GM19463 (cell line): ENCODE measurements at regions not wholly inside any gene's neighbourhood (a gene's known extent, or its start where the extent isn't known, plus 50 kb on each side); places are given as distances from the start of the nearest gene placed in this dataset.

ENCODE experiments used
- ATAC-seq: cut with Tn5 transposase; IDR thresholded peaks from one replicate; pipeline ENCODE4 v1.9.1; 2021; ENCODE audit warnings: mild to moderate bottlenecking, moderate library complexity; ENCODE audit not compliant: unreplicated experiment

DNA sequence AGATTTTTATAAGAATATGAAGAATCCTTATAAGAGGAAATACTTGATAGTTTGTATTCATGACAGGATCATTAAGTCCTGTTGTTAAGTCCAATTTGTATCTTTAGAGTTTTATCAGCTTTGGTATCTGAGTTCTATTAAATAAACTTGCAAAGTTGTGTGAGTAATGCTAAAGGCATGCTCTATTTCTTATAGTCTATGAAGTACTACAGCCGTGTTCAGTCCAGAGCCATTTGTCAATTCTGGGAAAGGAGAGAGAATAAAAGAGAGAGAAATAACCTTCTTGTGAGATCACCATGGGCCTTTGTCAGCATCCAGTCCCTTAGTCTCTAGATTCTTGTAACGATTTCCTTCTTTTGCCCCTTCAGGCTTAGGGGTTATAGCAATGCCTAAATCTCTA, 181.2 kb upstream of the POU3F2 start:
- ATAC-seq = no peak

GRCh38 chr6:98657764-98658163, 176.6 kb upstream of the POU3F2 start:
- no peak for ATAC-seq

- ATAC-seq = no peak
Measured at GRCh38 chr6:98669371-98669770, 165.0 kb upstream of the POU3F2 start.

GRCh38 chr6:98670045-98670746, 164.2 kb upstream of the POU3F2 start:
- no peak for ATAC-seq

DNA sequence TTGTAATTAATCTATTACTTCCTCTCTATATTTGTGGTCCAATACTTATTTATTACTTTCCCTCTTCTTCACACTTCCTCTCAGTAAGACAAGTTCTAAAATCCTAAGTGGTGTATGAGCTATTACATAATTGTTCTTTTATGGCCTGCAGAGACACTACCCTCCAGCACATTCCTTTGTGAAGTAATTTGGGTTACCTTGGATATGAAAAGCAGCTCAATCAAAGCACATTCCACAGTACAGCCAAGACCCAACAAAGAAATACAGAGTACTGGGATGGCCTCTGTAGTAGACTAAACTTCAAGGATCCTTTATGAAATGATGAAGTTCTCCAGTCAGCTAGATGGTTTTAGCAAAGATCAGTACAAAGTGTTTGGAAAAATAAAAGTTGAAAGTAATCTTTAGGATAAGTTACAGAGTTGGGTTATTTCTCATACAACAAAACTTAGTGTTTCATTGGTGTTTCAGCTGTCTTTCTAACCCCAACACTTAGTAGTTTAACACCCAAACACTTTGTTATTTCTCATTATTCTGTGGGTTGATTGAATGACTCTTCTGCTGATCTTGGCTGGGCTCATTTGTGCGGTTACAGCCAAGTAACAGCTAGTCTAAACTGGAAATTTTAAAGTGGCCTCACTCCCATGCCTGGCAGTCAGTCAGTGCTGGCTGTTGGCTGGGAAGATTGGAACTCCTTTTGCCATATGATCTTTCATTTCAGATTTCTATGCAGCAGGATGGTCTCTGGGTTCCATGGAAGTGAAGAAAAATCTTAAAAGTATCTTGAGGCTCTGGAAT, 161.5 kb upstream of the POU3F2 start:
- ATAC-seq = no peak

GRCh38 chr6:98678481-98678880, 155.9 kb upstream of the POU3F2 start:
- peak; percentile 70 for ATAC-seq

DNA sequence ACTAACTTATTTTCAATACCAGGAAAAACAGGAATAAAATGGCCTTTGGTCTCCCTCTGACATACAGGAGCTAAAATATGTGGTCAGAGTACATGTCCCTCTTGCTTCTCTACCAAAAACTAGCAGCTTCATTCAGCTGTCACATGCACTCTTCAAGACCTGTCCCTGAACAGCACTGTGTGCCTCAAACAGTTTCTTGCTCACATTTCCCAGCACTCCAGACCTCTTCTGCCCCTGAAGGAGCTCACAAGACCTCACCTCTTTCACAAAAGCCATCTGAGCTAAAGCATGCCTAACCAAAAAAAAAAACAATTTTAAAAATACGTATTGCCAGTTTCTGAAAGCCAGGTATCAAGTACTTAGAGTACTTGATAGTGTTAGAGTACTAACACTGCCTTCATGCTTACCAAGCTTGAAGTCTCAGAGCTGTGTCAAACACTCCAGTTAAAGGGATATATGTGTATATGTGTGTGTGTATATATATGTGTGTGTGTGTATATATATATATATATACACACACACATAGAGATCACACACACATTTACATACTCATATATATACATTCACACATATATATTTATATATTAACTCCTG, 148.3 kb upstream of the POU3F2 start:
- ATAC-seq = no peak

GRCh38 chr6:98687752-98688151, 146.6 kb upstream of the POU3F2 start:
- no peak for ATAC-seq

DNA sequence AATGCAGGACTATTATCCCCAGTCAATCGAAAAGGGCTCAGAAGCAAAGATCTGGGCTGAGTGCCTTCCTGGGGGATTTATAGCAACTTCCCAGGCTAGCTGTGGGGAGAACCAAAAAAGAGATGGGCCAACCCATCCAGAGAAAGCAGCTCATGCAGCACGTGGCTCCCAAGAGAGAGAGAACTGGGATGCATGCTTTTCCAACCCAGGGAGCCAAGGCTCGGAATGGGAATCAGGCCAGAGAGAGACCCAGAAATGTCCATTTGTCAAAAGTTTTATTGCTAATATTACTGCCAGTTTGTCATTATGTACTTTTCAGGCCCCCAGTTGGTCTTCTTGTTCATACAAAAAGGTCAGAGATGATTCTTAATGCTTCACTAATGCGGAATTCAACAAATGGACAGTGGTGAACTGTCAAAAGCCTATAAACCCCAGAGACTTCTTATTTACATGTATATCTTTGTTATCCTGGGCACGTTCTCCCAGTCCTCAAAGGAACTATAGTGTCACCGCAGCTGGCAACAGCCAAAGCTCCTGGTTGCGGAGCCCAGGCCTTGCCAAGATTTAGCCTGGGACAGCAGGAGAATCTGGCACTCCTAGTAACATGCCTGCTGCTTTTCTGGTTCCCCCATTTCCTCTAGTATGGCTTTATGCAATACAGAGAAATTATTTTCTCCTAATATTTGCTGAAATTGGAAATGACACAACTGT, 139.1 kb upstream of the POU3F2 start:
- no peak for ATAC-seq

- no peak for ATAC-seq
Measured at GRCh38 chr6:98711380-98711779, 123.0 kb upstream of the POU3F2 start.

DNA sequence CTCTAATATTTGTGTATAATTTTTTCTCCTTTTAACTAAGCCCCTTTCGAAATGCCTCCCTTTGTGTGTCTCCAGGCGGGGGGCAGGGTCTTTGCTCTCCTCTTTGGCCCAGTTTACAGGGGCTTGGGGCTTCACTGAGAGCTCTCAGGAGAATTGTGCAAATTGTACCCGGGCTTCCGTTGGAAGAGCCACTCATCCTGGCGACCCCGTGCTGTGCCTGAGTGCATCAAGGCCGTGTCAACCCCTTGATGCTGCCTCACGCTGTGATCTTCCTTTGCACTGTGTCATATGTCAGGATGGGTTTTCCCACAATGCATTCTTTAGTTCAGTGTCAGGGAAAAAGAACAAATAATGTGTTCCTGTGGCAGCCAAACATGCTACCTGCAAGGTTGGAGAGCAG, 118.0 kb upstream of the POU3F2 start:
- no peak for ATAC-seq

DNA sequence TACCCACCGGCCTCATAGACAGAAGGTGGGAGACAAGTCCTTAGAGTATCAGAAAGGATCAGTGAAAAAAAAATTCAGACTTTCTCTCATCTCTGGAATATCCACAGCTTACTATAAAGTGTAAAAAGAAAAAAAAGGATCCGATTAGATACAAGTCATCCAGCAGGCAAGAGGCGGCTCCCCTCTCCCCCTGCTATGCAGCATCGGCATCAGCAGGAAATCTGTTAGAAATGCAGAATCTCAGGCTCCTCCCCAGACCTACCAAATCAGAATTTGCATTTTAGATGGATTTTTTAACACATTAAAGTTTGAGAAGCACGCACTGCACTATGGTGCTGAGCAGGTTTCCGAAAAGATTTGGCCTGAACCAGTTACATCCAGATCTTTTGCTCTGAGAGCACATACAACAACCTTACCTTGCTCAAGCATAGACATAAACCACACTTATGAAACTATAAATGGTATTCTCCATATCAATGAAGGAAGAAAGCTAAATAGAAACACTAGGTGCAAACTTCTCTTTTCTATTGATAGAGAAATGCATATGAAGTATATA, 117.0 kb upstream of the POU3F2 start:
- ATAC-seq = no peak

GRCh38 chr6:98717988-98718387, 116.4 kb upstream of the POU3F2 start:
- no peak for ATAC-seq

DNA sequence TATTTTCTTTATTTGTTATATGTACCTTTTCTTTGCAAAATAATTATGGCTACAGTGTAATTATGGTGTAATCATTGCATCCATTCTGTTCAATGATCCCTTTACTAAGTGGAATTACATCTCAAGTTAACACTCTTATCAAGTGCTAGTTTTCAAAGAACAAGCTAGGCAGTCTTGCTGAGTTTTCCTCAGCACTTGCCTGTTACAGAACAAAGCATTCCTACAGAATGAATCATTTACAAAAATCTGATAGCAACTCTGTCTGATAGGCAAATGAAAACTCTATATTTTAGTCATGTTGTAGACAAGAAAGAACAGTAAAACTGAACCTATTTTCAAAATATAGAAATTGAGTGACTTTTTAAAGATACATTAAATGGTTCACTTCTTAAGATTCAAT, 109.8 kb upstream of the POU3F2 start:
- ATAC-seq = no peak

GRCh38 chr6:98747273-98747672, 87.1 kb upstream of the POU3F2 start:
- ATAC-seq = no peak

GRCh38 chr6:98747960-98748359, 86.4 kb upstream of the POU3F2 start:
- no peak for ATAC-seq

- no peak for ATAC-seq
Measured at GRCh38 chr6:98759459-98759858, 74.9 kb upstream of the POU3F2 start.

- no peak for ATAC-seq
Measured at GRCh38 chr6:98764373-98764911, 69.9 kb upstream of the POU3F2 start.

- no peak for ATAC-seq
Measured at GRCh38 chr6:98769546-98769945, 64.8 kb upstream of the POU3F2 start.

DNA sequence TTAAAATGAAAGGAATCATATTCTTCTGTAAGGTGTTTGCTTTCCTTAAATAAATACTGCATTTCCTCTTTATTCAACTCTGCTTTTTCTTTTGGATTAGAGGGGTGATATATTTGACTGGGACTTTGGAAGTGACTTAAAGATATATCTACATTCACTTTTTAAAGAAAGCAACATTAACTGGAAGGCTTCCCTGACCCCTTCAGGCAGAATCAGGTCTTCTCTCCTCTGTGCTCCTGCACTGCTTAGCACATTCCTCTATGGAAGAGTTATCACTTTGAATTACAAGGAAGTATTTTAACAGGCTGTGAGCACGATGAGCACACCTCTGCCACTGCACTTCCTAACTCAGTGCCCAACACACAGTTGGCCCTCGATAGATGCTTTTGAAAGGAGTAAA, 59.2 kb upstream of the POU3F2 start:
- no peak for ATAC-seq

- ATAC-seq = peak; percentile 99
Measured at GRCh38 chr6:98777762-98778161, 56.6 kb upstream of the POU3F2 start.
